LNCAP (cell line): ENCODE measurements at regions not wholly inside any gene's neighbourhood (a gene's known extent, or its start where the extent isn't known, plus 50 kb on each side); places are given as distances from the start of the nearest gene placed in this dataset.

Experiments used
- CTCF ChIP-seq: fragments of 450-650 bp; IDR thresholded peaks from 2 replicates; pipeline ENCODE4 v1.5.1; 2017; ENCODE audit warnings: mild to moderate bottlenecking

GRCh38 chr3:145519398-145520047, 641.5 kb downstream of the PLOD2 start:
- TF ChIP-seq CTCF = no peak

- TF ChIP-seq CTCF = no peak
Observed at GRCh38 chr3:145522179-145522578, 638.8 kb downstream of the PLOD2 start.

GRCh38 chr3:145522893-145523651, 637.9 kb downstream of the PLOD2 start:
- TF ChIP-seq CTCF = no peak

- TF ChIP-seq CTCF = no peak
Observed at GRCh38 chr3:145531548-145531947, 629.4 kb downstream of the PLOD2 start.

GRCh38 chr3:145533696-145534095, 627.3 kb downstream of the PLOD2 start:
- TF ChIP-seq CTCF = no peak

- TF ChIP-seq CTCF = no peak
Observed at GRCh38 chr3:145536461-145536860, 624.5 kb downstream of the PLOD2 start.

- TF ChIP-seq CTCF = no peak
Observed at GRCh38 chr3:145550522-145550921, 610.5 kb downstream of the PLOD2 start.
